IMR-90 (cell line): ENCODE measurements at regions not wholly inside any gene's neighbourhood (a gene's known extent, or its start where the extent isn't known, plus 50 kb on each side); places are given as distances from the start of the nearest gene placed in this dataset.

ENCODE experiments used
- ATAC-seq: fragments of 200-7000 bp; cut with Tn5 transposase; 2 replicates; pipeline ENCODE4 v1.9.1; 2020; ENCODE audit warnings: low read depth, mild to moderate bottlenecking, moderate library complexity
- BruUV-seq: library from RNA; stranded (reverse); fragments of 400-500 nt; replicated peaks from 2 replicates; lab custom pipeline; 2021; lab: Mats Ljungman, UMichigan
- CTCF ChIA-PET: fragments of 300-600 bp; formaldehyde crosslinking; extraction: SDS; loops from one replicate; lab custom pipeline; 2021; ENCODE audit warnings: antibody characterized with exemption; lab: Yijun Ruan, JAX
- POLR2A ChIA-PET: fragments of 300-600 bp; sonication (Branson Sonifier 250); formaldehyde crosslinking; loops from one replicate; lab custom pipeline; 2022; ENCODE audit warnings: antibody characterized with exemption; ENCODE audit not compliant: unreplicated experiment; lab: Charles Lee
- DNase-seq: peaks from one replicate; pipeline ENCODE4 v3.0.0; 2013
- H2AFZ ChIP-seq: replicated peaks from 2 replicates; pipeline ENCODE3; 2013; ENCODE audit warnings: low read length, mild to moderate bottlenecking; ENCODE audit not compliant: poor library complexity
- H2AK5ac ChIP-seq: 2 replicates; pipeline ENCODE4 v1.6.1; 2013; ENCODE audit warnings: low read depth, low read length, inconsistent platforms
- H2AK9ac ChIP-seq: replicated peaks from 2 replicates; pipeline ENCODE3; 2013; ENCODE audit warnings: mild to moderate bottlenecking, low read depth, low read length, moderate library complexity; ENCODE audit not compliant: poor library complexity
- H2BK120ac ChIP-seq: 2 replicates; pipeline ENCODE4 v1.6.1; 2013; ENCODE audit warnings: low read depth, low read length, inconsistent platforms
- H2BK15ac ChIP-seq: 3 replicates; pipeline ENCODE4 v1.6.1; 2013; ENCODE audit warnings: low read depth, low read length, inconsistent platforms
- H2BK20ac ChIP-seq: 2 replicates; pipeline ENCODE4 v1.6.1; 2013; ENCODE audit warnings: low read depth, mild to moderate bottlenecking, inconsistent platforms, low read length, moderate library complexity
- H2BK5ac ChIP-seq: 2 replicates; pipeline ENCODE4 v1.6.1; 2013; ENCODE audit warnings: mild to moderate bottlenecking, low read depth, low read length, inconsistent platforms; ENCODE audit not compliant: poor library complexity, severe bottlenecking
- H3K14ac ChIP-seq: replicated peaks from 2 replicates; pipeline ENCODE4 v1.6.1; 2013; ENCODE audit warnings: low read depth, low read length, inconsistent platforms
- H3K18ac ChIP-seq: 2 replicates; pipeline ENCODE4 v1.6.1; 2013; ENCODE audit warnings: low read depth, low read length, control low read depth
- H3K23ac ChIP-seq: 2 replicates; pipeline ENCODE4 v1.6.1; 2013; ENCODE audit warnings: low read depth, low read length, inconsistent platforms
- H3K27ac ChIP-seq: 2 replicates; pipeline ENCODE4 v1.5.1; 2013; ENCODE audit warnings: mild to moderate bottlenecking, control low read depth, low read length; ENCODE audit not compliant: insufficient read depth
- H3K27me3 ChIP-seq: 2 replicates; pipeline ENCODE4 v1.6.1; 2013; ENCODE audit warnings: low read length; ENCODE audit not compliant: control insufficient read depth, insufficient read depth
- H3K36me3 ChIP-seq: 2 replicates; pipeline ENCODE4 v1.6.1; 2013; ENCODE audit warnings: low read length, mixed read lengths; ENCODE audit not compliant: control insufficient read depth, insufficient read depth
- H3K4ac ChIP-seq: 2 replicates; pipeline ENCODE4 v1.6.1; 2013; ENCODE audit warnings: low read depth, low read length, inconsistent platforms
- H3K4me1 ChIP-seq: 2 replicates; pipeline ENCODE4 v1.6.1; 2013; ENCODE audit warnings: low read length, mixed read lengths; ENCODE audit not compliant: control insufficient read depth, insufficient read depth
- H3K4me2 ChIP-seq: 2 replicates; pipeline ENCODE4 v1.6.1; 2013; ENCODE audit warnings: low read depth, mild to moderate bottlenecking, control low read depth, low read length, moderate library complexity
- H3K4me3 ChIP-seq: 2 replicates; pipeline ENCODE4 v1.5.1; 2013; ENCODE audit warnings: low read depth, mild to moderate bottlenecking, control low read depth, low read length, moderate library complexity; ENCODE audit not compliant: insufficient read depth
- H3K56ac ChIP-seq: 2 replicates; pipeline ENCODE4 v1.6.1; 2013; ENCODE audit warnings: low read length, inconsistent platforms; ENCODE audit not compliant: insufficient read depth; ENCODE audit errors: extremely low read depth
- H3K79me1 ChIP-seq, 2 experiments: 2 replicates each; pipeline ENCODE4 v1.6.1; 2013; ENCODE audit warnings: low read length in 2 of 2, inconsistent platforms in 1 of 2, low read depth in 1 of 2
- H3K9ac ChIP-seq: 2 replicates; pipeline ENCODE4 v1.6.1; 2013; ENCODE audit warnings: low read depth, low read length, control low read depth
- H3K9me1 ChIP-seq: 2 replicates; pipeline ENCODE4 v1.6.1; 2013; ENCODE audit warnings: low read length, inconsistent platforms; ENCODE audit not compliant: insufficient read depth
- H3K9me3 ChIP-seq: 2 replicates; pipeline ENCODE4 v1.6.1; 2013; ENCODE audit warnings: low read length; ENCODE audit not compliant: control insufficient read depth, insufficient read depth
- H4K20me1 ChIP-seq: 2 replicates; pipeline ENCODE4 v1.6.1; 2013; ENCODE audit warnings: low read length, inconsistent platforms; ENCODE audit not compliant: insufficient read depth
- H4K5ac ChIP-seq: 2 replicates; pipeline ENCODE4 v1.6.1; 2013; ENCODE audit warnings: mild to moderate bottlenecking, low read depth, low read length, control low read depth
- H4K8ac ChIP-seq, 2 experiments: 2 replicates each; pipeline ENCODE4 v1.6.1; 2013; ENCODE audit warnings: low read depth in 2 of 2, low read length in 2 of 2, control low read depth in 1 of 2, inconsistent platforms in 1 of 2
- H4K91ac ChIP-seq: 2 replicates; pipeline ENCODE4 v1.6.1; 2013; ENCODE audit warnings: low read depth, low read length, inconsistent platforms; ENCODE audit not compliant: insufficient read depth
- NFE2L2 ChIP-seq: fragments of 150-350 bp; IDR thresholded peaks from 2 replicates; pipeline ENCODE4 v1.6.1; 2016; ENCODE audit warnings: low read depth, mild to moderate bottlenecking, low read length
- WGBS, 2 experiments: methylation state at CpG; one replicate each; pipeline versions ENCODE4 v1.1.5 to v1.1.7; 2013; ENCODE audit warnings: missing lambda C conversion rate in 2 of 2; ENCODE audit not compliant: insufficient read length in 1 of 2; ENCODE audit errors: extremely low coverage in 2 of 2; 5-methylcytosine and 5-hydroxymethylcytosine counted together
- dilution Hi-C: fragments of 300-500 bp; cut with HindIII; formaldehyde crosslinking; loops from one replicate; pipeline ENCODE4 v1.14.3; 2018; ENCODE audit warnings: low sequenced_read_pairs; ENCODE audit not compliant: unreplicated experiment
- in situ Hi-C: fragments of 300-500 bp; cut with MboI; formaldehyde crosslinking; loops from 3 replicates; pipeline ENCODE4 v1.14.3; 2019; ENCODE audit warnings: low sequenced_read_pairs, inconsistent platforms, mixed read lengths
- intact Hi-C: fragments of 100-400 bp; cut with micrococcal nuclease; formaldehyde crosslinking; loops from 2 replicates; pipeline ENCODE4 v1.10.0; 2022

- H3K4ac ChIP-seq, result no peak overlapping the region
- no peak overlapping the region for H2AK9ac ChIP-seq
- H3K9me3 ChIP-seq, result no peaks in the 10 kb centered on the region
- H3K23ac ChIP-seq, result no peak overlapping the region
- H3K4me3 ChIP-seq, result no peak overlapping the region
- H3K36me3 ChIP-seq, result no peaks in the 10 kb centered on the region
- no peak overlapping the region for H3K4me2 ChIP-seq
- H2AFZ ChIP-seq, result no peak overlapping the region
- in situ Hi-C loops (no loop called here), intact Hi-C loops (loop anchor here (10.0 kb wide), 2 partner anchors 68 to 228 kb away; no protein-coding TSS in a partner anchor), dilution Hi-C loops (no loop called here)
- peaks cover 4% of the 10 kb centered on the region for H3K27me3 ChIP-seq
- CTCF ChIA-PET, result no interaction called here
- no peak overlapping the region for H2BK5ac ChIP-seq
- H3K56ac ChIP-seq, result no peak overlapping the region
- no peaks in the 10 kb centered on the region for H4K20me1 ChIP-seq
- no peak for ATAC-seq
- whole genome bisulfite sequencing, 2 experiments, result 94% methylated on average over 3 of the region's 4 CpGs; no CpG with 5 or more reads in 1 of the 2 experiments
- DNase-seq, result no peak
- no peak overlapping the region for H2AK5ac ChIP-seq
- H4K91ac ChIP-seq, result no peak overlapping the region
- BruUV-seq, result no TSS peak
- H2BK20ac ChIP-seq, result no peak overlapping the region
- H4K5ac ChIP-seq, result no peak overlapping the region
- H2BK15ac ChIP-seq, result no peak overlapping the region
- H3K14ac ChIP-seq, result no peak overlapping the region
- no peak for TF ChIP-seq NFE2L2
- no peak overlapping the region for H3K9ac ChIP-seq
- H3K4me1 ChIP-seq, result peaks cover 5% of the 10 kb centered on the region
- H2BK120ac ChIP-seq, result no peak overlapping the region
- no peak overlapping the region for H3K18ac ChIP-seq
- no peak overlapping the region for H3K27ac ChIP-seq
- no peaks in the 10 kb centered on the region for H3K79me1 ChIP-seq
- H4K8ac ChIP-seq, result no peak overlapping the region
- peaks cover 4% of the 10 kb centered on the region; the same call in 1 of the 2 replicates for H3K9me1 ChIP-seq
- POLR2A ChIA-PET, result no interaction called here
Observed at GRCh38 chr13:44163108-44163507, 210.5 kb upstream of the SERP2 start.
